Endothelial cell (in vitro differentiated cells): ENCODE measurements at regions not wholly inside any gene's neighbourhood (a gene's known extent, or its start where the extent isn't known, plus 50 kb on each side); places are given as distances from the start of the nearest gene placed in this dataset.

Experiments used
- DNase-seq: peaks from one replicate; pipeline ENCODE4 v3.0.0; 2021; ENCODE audit warnings: low spot score
- H3K27ac Mint-ChIP-seq: one replicate; pipeline ENCODE4 v1.8.0; 2021; ENCODE audit warnings: mixed read lengths, inconsistent platforms; ENCODE audit not compliant: unreplicated experiment
- H3K27me3 Mint-ChIP-seq: one replicate; pipeline ENCODE4 v1.8.0; 2021; ENCODE audit warnings: mild to moderate bottlenecking, moderate library complexity, mixed read lengths, inconsistent platforms; ENCODE audit not compliant: unreplicated experiment
- H3K36me3 Mint-ChIP-seq: one replicate; pipeline ENCODE4 v1.8.0; 2021; ENCODE audit warnings: mild to moderate bottlenecking, low read depth, mixed read lengths, inconsistent platforms; ENCODE audit not compliant: unreplicated experiment
- H3K4me1 Mint-ChIP-seq: one replicate; pipeline ENCODE4 v1.8.0; 2021; ENCODE audit warnings: mild to moderate bottlenecking, mixed read lengths, inconsistent platforms; ENCODE audit not compliant: unreplicated experiment
- H3K4me3 Mint-ChIP-seq: one replicate; pipeline ENCODE4 v1.8.0; 2021; ENCODE audit warnings: mild to moderate bottlenecking, mixed read lengths, inconsistent platforms; ENCODE audit not compliant: unreplicated experiment
- H3K9me3 Mint-ChIP-seq: one replicate; pipeline ENCODE4 v1.8.0; 2021; ENCODE audit warnings: mixed read lengths, inconsistent platforms; ENCODE audit not compliant: unreplicated experiment
- TF ChIP-seq, protein P1 (sequence below): fragments of 200-600 bp; sonication (generic); IDR thresholded peaks from one replicate; pipeline ENCODE4 v1.5.0; 2021; ENCODE audit warnings: antibody characterized with exemption; ENCODE audit not compliant: unreplicated experiment

DNA sequence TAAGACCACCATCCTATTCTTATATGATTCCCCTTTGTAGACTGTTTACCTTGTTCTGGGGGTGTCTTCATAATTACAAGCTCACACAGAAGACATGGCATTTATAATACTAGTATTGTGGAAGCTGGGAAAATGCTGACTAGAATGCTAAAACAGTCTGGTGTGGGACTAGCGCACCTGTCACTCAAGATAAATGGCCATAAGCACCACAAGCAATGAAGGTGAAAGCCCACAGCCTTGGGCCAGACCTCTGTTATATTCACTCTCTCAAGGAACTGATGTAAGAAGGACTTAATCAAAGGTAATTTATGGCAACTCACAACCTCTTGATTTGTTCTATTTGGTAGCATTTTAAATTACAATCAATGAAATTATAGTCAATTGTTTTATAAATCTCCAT, 721.5 kb downstream of the SEMA5A start:
- H3K9me3 Mint-ChIP-seq: no peaks in the 10 kb centered on the region
- no peaks in the 10 kb centered on the region for H3K4me1 Mint-ChIP-seq
- TF ChIP-seq, protein P1, sequence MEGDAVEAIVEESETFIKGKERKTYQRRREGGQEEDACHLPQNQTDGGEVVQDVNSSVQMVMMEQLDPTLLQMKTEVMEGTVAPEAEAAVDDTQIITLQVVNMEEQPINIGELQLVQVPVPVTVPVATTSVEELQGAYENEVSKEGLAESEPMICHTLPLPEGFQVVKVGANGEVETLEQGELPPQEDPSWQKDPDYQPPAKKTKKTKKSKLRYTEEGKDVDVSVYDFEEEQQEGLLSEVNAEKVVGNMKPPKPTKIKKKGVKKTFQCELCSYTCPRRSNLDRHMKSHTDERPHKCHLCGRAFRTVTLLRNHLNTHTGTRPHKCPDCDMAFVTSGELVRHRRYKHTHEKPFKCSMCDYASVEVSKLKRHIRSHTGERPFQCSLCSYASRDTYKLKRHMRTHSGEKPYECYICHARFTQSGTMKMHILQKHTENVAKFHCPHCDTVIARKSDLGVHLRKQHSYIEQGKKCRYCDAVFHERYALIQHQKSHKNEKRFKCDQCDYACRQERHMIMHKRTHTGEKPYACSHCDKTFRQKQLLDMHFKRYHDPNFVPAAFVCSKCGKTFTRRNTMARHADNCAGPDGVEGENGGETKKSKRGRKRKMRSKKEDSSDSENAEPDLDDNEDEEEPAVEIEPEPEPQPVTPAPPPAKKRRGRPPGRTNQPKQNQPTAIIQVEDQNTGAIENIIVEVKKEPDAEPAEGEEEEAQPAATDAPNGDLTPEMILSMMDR: no peak
- H3K27me3 Mint-ChIP-seq: no peaks in the 10 kb centered on the region
- H3K4me3 Mint-ChIP-seq: no peak overlapping the region
- H3K27ac Mint-ChIP-seq: no peak overlapping the region
- H3K36me3 Mint-ChIP-seq: no peaks in the 10 kb centered on the region
- DNase-seq: no peak

DNA sequence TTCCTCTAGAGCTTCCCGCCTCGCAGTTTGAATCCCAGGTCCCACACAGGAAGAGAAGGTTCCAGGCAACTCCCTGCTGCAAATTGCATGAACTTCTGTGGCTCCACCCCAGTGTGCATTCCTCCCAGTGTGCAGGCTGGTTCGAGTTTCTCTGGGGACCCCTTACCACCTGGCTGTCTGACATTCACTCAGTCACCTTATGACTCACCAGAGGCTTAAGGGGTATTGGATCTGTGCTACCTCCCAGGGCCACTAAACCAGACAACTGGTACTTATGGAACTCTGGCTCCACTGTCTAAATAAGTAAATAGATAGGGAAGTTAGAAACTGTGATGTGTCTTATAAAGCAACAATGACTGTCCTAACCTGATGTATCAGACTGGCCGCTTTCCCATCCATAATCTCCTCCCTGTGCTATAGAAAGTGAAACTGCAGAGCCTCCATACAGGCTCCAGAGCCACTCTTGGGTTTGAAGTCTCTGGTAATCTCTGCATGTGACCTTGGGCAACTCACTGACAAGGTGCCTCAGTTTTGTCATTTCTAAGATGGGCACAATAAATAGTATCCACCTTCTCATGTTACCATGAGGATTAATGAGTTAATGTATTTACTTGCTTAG, 720.6 kb downstream of the SEMA5A start:
- DNase-seq: no peak
- Mint-ChIP-seq H3K4me3 (no peak overlapping the region), H3K9me3 (no peaks in the 10 kb centered on the region), H3K27ac (no peak overlapping the region), H3K4me1 (no peaks in the 10 kb centered on the region), H3K36me3 (no peaks in the 10 kb centered on the region), H3K27me3 (no peaks in the 10 kb centered on the region)
- TF ChIP-seq, protein P1: no peak

DNA sequence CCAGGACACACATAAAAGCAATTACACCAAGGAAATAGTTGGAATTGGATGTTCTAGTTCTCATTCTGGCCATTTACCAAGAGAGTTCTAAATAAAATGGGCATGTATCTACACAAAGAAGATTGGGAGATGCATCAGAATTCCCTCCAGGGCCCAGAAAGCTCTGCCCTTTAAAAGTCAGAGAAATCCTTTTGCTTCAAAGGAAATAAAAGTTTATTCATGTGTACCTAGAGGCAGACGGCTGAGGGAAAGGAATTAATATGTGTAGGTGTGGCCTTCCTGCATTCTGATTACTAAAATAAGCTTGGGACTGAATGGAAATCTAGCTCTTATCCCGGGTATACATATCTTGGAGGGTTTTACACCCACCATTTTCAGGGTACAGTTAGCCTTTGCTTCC, 719.4 kb downstream of the SEMA5A start:
- Mint-ChIP-seq H3K27me3 (no peaks in the 10 kb centered on the region), H3K36me3 (no peaks in the 10 kb centered on the region), H3K27ac (no peak overlapping the region), H3K9me3 (no peaks in the 10 kb centered on the region), H3K4me1 (no peaks in the 10 kb centered on the region), H3K4me3 (no peak overlapping the region)
- no peak for DNase-seq
- TF ChIP-seq, protein P1: no peak

DNA sequence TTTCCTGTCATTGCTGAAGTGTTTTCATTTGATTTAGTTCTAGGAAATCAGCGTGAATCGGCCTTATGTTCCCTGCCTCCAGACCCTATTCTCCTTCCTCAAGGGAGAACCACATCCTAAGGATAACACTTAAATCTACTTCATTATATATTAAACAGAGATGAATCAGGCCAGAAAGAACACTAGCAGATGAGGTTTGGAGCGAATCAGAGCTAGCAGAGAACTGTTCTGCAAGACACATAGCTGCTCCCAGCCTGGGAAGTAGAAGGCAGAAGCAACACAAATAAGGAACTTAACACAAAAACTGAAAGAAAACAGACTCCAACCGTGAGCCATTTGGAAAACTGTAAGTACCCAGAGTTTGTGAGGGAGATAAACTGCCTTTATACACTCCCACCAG, 718.2 kb downstream of the SEMA5A start:
- TF ChIP-seq, protein P1: no peak
- Mint-ChIP-seq H3K9me3 (no peaks in the 10 kb centered on the region), H3K27ac (no peak overlapping the region), H3K4me3 (no peak overlapping the region), H3K27me3 (no peaks in the 10 kb centered on the region), H3K36me3 (no peaks in the 10 kb centered on the region), H3K4me1 (no peaks in the 10 kb centered on the region)
- DNase-seq: no peak

DNA sequence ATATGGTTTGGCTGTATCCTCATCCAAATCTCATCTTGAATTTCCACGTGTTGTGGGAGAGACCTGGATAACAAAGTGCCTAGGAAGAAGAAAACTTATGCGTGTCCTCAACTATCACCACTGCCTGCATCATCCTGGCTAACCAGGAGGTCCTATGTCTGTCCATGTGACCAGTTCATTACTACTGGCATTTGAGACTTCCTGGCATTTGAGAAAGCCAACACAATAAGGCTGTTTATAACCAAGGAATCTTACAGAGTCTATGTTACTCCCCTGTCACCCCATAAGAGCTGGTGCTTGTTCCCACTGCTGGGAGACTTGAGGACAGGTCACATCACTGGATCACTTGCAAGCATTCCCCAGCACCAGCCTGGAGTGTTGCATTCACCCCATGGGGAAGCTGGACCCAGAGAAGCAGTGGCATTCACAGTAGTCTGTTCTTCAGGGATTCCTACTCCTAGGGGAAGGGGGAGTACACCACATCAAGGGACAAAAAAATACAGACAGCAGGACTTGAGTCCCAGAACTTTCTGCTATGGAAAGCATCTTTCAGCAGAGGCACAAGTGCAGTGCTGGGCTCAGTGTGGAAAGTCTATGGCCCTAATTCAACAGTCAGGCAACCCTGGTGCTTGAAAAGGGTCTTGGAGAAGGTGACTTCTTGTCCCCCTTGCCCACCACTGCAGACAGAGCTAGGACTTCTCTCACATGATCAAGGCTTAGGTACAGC, 717.1 kb downstream of the SEMA5A start:
- H3K27ac Mint-ChIP-seq: no peak overlapping the region

More for the DNA sequence above, 717.1 kb downstream of the SEMA5A start:
- no peak overlapping the region for H3K4me3 Mint-ChIP-seq
- H3K27me3 Mint-ChIP-seq: no peaks in the 10 kb centered on the region
- TF ChIP-seq, protein P1: no peak
- no peaks in the 10 kb centered on the region for H3K36me3 Mint-ChIP-seq
- no peaks in the 10 kb centered on the region for H3K4me1 Mint-ChIP-seq
- no peaks in the 10 kb centered on the region for H3K9me3 Mint-ChIP-seq
- DNase-seq: no peak
